Esophagus squamous epithelium (tissue), 4 donors: ENCODE measurements at regions not wholly inside any gene's neighbourhood (a gene's known extent, or its start where the extent isn't known, plus 50 kb on each side); places are given as distances from the start of the nearest gene placed in this dataset.

ENCODE experiments used
- POLR2A ChIP-seq, 4 donors: fragments of 450-650 bp; IDR thresholded peaks; one replicate each; pipeline ENCODE4 v1.6.1; 2017; ENCODE audit warnings: antibody characterized with exemption in 4 of 4, mild to moderate bottlenecking in 4 of 4, moderate library complexity in 3 of 4
- TF ChIP-seq, protein P1 (sequence below), 6 experiments: fragments of 450-650 bp in 4 of 6; fragments of 200-600 bp in 2 of 6; sonication (generic) in 2 of 6; IDR thresholded peaks; one replicate each; pipeline ENCODE4 v1.5.1; 2016 to 2019; ENCODE audit warnings: antibody characterized with exemption in 6 of 6, mild to moderate bottlenecking in 4 of 6, moderate library complexity in 4 of 6

GRCh38 chr18:29018976-29019375, 842.0 kb upstream of the CDH2 start:
- TF ChIP-seq, protein P1, sequence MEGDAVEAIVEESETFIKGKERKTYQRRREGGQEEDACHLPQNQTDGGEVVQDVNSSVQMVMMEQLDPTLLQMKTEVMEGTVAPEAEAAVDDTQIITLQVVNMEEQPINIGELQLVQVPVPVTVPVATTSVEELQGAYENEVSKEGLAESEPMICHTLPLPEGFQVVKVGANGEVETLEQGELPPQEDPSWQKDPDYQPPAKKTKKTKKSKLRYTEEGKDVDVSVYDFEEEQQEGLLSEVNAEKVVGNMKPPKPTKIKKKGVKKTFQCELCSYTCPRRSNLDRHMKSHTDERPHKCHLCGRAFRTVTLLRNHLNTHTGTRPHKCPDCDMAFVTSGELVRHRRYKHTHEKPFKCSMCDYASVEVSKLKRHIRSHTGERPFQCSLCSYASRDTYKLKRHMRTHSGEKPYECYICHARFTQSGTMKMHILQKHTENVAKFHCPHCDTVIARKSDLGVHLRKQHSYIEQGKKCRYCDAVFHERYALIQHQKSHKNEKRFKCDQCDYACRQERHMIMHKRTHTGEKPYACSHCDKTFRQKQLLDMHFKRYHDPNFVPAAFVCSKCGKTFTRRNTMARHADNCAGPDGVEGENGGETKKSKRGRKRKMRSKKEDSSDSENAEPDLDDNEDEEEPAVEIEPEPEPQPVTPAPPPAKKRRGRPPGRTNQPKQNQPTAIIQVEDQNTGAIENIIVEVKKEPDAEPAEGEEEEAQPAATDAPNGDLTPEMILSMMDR (IDR thresholded peaks at IDR 0.05): no peak
- TF ChIP-seq POLR2A (IDR thresholded peaks at IDR 0.05): no peak
